ENCODE measurements at regions not wholly inside any gene's neighbourhood (a gene's known extent, or its start where the extent isn't known, plus 50 kb on each side); places are given as distances from the start of the nearest gene placed in this dataset.

DNA sequence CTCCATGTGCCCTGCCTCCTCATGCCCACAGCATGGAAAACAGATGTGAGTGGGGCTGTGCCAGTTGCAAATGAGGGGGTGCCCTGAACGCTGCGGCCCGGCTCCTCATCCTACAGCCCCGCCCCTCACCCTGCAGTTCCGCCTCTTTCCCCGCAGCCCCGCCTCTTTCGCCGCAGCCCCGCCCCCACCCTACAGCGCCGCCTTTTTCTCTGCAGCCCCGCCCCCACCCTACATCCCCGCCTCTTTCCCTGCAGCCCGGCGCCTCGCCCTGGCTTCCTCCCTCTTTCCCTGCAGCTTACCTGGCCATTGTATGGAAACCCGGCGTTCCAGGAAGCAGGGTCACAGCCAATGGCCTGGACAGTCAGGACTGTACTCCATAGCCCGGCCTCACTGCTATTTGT lies 284.9 kb downstream of the TLE3 start:
- TF ChIP-seq, protein P1, sequence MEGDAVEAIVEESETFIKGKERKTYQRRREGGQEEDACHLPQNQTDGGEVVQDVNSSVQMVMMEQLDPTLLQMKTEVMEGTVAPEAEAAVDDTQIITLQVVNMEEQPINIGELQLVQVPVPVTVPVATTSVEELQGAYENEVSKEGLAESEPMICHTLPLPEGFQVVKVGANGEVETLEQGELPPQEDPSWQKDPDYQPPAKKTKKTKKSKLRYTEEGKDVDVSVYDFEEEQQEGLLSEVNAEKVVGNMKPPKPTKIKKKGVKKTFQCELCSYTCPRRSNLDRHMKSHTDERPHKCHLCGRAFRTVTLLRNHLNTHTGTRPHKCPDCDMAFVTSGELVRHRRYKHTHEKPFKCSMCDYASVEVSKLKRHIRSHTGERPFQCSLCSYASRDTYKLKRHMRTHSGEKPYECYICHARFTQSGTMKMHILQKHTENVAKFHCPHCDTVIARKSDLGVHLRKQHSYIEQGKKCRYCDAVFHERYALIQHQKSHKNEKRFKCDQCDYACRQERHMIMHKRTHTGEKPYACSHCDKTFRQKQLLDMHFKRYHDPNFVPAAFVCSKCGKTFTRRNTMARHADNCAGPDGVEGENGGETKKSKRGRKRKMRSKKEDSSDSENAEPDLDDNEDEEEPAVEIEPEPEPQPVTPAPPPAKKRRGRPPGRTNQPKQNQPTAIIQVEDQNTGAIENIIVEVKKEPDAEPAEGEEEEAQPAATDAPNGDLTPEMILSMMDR (IDR thresholded peaks at IDR 0.05) = no peak
- DNase-seq (ENCODE audit: low spot score) = no peak

DNA sequence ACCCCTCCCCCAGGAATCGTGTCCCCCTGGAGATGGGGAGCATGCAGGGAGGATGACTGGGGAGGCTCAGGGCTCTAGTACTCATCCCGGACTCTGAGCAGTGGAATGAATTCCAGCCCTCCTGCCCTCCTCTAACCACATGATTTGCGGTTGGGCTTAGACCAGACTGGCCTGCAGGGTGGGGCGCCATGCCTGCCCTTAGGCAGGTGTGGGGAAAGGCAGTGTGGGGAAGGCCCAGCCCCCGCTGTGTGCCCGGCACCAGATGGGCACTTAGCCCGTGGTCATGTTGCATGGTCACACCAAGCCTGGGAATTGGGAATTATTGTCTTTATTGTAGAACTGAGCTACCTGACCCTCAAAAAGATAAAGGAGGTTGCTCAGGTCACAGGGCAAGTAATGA lies 283.8 kb downstream of the TLE3 start:
- ATAC-seq (ENCODE audit: low FRiP score) (no peak), DNase-seq (ENCODE audit: low spot score) (no peak)
- TF ChIP-seq, protein P1 (IDR thresholded peaks at IDR 0.05) = no peak

More for the DNA sequence above, 284.9 kb downstream of the TLE3 start:
- ATAC-seq (ENCODE audit: low FRiP score) = no peak

DNA sequence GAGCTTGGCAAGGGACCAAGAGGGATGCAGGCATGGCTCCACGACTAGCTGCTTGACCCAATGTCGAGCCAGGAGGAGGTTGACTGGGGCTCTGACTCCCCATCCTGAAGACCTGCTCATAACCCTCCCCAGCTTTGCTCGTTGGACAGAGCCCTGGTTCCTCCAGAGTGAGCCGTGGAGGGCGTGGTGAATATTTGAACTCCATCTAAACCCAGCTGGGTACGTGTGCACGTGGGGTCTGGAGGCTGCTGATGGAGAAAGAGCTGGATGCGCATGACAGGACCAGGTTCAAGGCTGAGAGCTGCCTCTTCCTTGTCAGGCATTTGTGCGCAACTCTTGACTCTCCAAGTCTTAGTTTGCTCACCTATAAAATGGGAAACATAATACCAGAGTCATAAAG lies 282.8 kb downstream of the TLE3 start:
- DNase-seq (ENCODE audit: low spot score) = no peak
- no peak for ATAC-seq (ENCODE audit: low FRiP score)
- TF ChIP-seq, protein P1 (IDR thresholded peaks at IDR 0.05) = no peak

DNA sequence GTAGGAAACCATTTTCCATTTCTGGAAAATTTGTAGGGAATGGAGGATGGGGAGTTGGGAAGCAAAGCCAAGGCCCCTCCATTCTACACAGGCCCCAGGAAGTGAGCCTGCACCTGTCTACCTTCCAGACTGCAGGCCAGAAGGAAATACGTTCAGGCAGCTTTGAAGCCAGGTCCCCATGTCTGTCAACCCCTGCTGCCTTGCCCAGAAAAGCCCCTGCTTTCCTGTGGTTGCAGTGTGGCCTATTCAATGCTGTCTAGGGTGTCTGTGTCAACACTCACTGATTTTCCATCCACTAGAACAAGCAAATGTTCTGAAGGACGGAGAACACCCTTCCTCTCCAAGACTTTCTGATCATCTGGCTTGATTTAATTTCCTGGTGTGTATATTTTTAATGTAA lies 281.9 kb downstream of the TLE3 start:
- ATAC-seq (ENCODE audit: low FRiP score) (no peak), DNase-seq (ENCODE audit: low spot score) (no peak)
- TF ChIP-seq, protein P1 (IDR thresholded peaks at IDR 0.05) = no peak

DNA sequence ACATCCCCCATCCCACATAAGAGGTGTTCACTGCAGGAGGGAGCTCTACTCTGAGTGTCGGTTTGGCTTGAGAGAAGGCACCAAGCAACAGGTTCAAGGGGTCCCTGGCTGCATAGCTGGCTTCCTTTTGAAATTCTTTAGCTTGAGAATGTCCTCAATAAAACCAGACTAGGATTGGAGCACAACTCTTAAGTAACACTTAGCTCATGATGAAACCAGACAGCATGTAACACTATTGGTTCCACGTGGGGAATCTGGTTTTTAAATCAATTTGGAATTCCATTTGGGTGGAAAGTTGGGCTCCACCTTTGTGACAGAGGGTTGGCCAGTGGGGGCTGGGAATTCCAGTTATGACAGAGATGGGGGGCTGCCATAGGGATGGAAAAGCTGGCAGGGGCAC lies 281.2 kb downstream of the TLE3 start:
- DNase-seq (ENCODE audit: low spot score) (no peak), ATAC-seq (ENCODE audit: low FRiP score) (no peak)
- TF ChIP-seq, protein P1 (IDR thresholded peaks at IDR 0.05) = no peak

DNA sequence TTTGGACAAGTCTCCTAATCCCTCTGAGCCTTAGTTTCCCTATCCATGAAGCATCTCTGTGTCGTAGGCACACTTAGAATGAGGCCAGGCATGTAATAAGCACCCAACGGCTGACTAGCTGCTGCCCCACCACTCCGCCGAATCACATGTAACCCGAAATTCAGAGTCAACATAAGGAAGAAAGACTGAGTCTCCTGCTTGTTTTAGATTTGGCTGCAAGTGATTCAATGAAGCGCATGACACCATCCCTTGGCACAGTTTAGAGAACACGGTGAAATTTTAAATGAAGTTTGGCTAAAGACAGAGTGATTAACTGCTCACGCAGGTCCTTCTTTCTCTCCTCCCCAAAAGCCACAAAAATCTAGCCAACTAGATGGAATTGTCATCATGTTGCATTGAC lies 279.2 kb downstream of the TLE3 start:
- ATAC-seq (ENCODE audit: low FRiP score) (no peak), DNase-seq (ENCODE audit: low spot score) (no peak)
- TF ChIP-seq, protein P1 (IDR thresholded peaks at IDR 0.05) = no peak

DNA sequence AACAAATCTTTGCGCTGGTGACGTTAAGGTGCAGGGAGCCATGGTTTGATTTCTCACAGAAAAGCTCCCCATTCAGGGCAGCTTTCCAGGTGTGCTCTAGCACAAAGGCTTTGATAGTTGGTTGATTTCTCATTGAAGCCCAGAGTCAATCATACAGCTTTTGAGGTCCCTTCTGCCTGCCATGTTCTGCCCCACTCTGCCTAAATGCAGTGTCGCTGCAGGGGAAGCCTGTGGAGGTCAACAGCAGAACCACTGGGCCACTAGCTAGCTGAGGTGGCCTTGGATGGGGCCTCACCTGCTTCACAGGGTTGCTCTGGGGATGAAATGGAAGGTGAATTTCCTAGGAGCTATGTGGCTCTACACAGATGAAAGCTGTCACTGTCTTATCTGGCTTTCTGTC lies 278.3 kb downstream of the TLE3 start:
- DNase-seq (ENCODE audit: low spot score) (no peak), ATAC-seq (ENCODE audit: low FRiP score) (no peak)
- TF ChIP-seq, protein P1 (IDR thresholded peaks at IDR 0.05) = no peak
